NCI-H69 (cell line): ENCODE measurements at regions not wholly inside any gene's neighbourhood (a gene's known extent, or its start where the extent isn't known, plus 50 kb on each side); places are given as distances from the start of the nearest gene placed in this dataset.

Experiments used
- DNase-seq: peaks from one replicate; lab custom pipeline; 2025; lab: John Stamatoyannopoulos, UW

DNA sequence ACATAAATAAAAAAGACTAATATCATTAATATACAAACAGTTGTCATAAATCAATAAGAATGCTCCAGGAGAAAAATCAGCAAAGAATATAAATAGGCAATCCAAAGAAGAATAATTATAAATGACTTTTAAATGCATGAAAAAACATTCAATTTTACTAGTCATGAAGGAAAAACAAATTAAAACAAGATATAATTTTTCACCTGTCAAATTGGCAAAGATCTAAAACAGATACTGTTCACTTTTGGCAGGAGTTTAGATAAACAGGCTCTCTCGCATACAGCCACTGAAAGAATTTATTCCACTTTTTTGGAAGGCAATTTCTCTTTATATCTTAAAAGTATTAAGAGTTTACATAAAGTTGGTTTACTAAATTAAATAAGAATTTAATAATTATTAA, 176.8 kb upstream of the SETBP1 start:
- no peak for DNase-seq

DNA sequence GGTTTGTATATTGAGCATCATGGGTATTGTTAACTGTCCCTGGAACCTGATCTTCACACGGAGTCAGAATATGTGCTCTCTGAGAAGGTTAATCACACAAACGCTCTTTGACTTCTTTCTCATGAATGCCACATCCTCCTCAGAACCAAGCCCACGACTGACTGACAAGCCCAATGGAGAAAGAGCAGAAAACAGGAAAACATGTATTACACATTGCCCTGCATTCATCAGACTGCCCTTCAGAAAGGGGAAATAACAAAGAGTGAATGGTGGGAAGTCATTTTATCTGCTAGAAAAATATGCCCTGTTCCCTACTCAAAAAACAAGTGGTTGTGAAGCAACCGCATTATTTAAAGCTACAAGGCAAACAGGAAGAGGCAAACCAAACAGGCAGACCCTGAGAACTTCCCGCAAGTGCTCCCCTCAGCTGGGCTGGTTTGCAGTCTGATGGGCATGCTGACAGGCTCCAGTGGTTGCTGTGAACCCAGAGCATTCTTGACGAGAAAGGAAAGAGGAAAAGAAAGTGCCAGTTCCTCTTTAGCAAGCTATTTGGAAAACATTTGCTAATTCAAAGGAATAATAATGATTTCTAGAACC, 172.9 kb upstream of the SETBP1 start:
- no peak for DNase-seq

DNA sequence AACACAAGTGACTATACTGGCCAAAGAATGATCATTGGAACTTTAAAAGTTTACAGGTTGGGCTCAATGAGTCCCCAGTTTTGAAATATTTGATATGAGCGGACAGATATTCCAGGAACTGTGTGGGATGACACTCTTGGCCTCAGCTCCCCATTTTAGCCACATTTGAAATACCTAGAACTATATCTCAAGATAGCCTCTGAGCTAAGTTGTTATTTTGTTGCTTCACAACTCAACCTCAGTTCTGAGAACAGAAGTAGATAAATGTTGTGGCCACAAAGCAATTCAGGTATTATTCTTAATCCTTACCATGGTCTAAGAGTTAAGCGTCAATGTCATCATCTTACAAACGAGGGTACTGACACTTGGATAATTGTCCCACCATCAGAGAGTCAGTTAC, 172.2 kb upstream of the SETBP1 start:
- DNase-seq: no peak

DNA sequence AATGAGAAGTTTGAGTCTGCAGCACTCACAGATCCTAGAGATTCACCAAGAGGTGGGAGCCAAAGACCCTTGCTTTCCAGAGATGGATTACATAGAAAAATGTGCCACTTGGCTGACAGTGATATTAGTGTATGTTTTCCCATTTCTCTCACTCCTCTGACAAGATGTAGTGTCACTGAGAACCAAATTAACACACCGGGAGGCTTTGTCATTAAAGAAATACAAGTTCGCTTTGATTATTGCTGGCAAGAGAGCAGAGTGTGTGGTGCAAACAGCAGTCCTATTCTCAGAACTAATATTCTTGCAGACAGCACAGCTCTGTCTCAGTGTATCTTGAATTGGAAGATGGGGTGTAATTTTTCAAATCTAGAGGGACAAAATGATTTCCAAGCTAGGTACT, 171.6 kb upstream of the SETBP1 start:
- no peak for DNase-seq

DNA sequence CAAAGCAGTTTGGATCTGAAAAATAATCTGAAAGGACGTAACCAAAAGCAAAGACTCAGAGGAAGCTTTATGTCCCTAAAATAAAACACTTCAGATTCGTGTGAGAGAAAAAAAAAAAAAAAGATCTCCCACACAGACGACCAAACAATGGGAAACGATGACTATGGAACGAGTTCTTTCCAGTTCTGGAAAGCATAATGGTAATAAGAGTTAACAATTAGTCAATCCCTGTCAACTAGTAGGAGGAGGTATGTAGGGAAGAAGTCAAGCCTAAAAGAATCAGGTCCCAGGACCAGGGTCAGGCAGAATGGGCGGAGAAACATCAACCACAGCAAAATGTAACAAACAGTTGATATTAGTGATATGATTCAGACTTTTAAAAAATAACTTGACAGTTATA, 170.3 kb upstream of the SETBP1 start:
- DNase-seq: no peak

DNA sequence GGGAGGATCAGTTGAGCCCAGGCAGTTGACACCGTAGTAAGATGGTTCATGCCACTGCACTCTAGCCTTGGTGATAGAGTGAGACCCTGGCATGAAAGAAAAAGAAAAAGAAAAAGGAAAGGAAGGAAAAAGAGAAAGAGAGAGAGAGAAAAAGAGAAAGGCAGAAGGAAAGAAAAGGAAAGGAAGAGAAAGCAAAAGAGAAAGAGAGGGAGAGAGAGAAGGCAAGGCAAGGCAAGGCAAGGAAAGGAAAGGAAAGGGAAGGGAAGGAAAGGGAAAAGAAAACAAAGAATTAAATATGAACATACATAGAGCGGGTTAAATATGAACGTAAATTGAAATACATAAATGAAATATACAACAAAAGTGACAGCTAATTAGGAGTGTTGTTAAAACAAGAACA, 167.5 kb upstream of the SETBP1 start:
- DNase-seq: no peak

DNA sequence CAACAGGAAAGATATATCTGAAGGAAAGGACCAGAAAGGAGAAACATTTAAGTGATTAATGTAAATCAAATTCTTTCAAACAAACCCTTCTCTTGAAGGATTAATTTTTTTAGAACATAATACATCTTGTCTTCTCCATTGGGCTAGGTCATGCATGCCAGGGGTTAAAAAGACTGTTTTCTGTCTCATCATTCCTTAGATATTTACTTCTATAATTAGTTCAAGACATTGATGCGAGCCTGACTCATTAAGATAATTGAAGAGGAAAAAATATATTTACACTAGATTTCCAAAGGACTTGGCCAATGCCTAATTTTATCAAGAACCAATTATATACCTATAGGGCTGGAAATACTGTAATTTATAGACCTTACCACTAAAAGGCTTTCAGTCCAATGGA, 166.6 kb upstream of the SETBP1 start:
- DNase-seq: no peak

DNA sequence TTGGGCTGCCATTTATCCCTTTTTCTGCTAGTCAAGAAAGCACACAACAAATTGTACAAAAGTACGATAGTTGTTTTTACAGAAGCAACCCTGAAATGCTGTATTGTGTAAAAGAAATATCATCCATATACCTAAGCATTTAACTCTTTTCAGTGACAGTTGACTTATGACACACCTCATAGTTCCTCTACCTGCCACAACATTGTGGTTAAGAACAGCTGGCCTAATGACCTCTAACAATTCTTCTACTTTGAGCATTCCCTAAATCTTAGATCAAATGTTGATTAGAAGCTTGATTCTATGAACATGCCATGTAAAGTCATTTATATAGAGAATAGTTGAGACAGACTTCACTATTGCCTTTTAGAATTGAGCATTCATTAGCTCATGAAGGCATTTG, 165.9 kb upstream of the SETBP1 start:
- no peak for DNase-seq

DNA sequence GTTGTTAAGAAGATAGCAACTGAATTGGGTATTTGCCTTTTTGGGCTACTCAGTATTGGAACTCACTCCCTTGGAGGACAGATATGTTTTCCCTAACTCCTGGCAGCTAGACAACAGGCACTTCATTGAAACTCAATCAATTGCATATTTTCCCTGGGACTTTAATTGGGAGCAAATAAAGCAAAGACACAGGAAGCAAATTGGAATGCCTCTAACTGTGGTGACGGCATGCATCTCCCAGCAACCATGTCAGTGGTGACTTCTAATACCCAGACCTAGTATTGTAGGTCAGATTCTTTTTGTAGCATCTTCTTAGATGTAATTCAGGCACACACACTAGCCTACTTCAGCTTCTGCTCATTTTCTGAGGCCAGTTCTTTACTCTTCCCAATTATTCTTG, 164.2 kb upstream of the SETBP1 start:
- DNase-seq: peak; percentile 31

DNA sequence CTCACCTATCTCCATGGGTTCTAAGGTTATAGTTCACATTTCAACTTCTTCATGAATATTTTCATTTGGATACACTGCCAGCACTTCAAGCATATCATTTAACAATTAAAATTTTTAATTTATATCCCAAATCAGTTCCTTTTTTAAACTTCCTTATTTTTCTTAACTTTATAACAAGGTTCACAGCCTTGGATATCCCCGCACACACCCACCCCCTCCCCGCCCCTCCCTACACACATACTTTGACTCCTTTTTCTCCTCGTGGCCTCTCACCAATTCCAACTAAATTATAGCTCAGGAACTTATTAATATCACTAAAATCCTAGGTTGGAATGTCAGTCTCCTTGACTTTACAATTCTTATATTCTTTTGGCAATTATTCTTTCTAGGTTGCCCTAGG, 163.6 kb upstream of the SETBP1 start:
- no peak for DNase-seq

DNA sequence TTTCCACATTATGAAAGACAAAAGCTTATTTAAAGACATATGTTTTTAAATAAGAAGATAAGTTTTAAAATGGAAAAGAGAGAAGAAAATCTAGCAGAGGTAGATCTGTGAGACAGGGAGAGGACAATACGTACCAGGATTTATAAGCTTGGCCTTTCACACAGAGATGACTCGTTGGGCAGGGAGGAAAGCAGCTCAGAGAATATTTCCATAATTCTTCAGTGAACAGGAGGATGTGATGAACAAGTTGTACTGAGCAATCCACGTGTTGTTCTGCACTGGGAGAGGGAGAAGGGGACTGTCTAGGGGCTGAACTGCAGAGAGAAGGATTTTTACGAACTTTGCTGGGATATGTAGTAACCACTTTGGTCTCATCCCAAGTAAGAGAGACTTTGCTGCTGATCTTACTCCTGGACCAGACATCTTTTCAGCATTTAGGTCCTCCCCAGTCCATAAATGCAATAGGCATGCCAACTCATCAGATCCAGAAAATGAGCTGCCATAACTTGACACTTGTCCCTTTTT, 162.5 kb upstream of the SETBP1 start:
- no peak for DNase-seq

DNA sequence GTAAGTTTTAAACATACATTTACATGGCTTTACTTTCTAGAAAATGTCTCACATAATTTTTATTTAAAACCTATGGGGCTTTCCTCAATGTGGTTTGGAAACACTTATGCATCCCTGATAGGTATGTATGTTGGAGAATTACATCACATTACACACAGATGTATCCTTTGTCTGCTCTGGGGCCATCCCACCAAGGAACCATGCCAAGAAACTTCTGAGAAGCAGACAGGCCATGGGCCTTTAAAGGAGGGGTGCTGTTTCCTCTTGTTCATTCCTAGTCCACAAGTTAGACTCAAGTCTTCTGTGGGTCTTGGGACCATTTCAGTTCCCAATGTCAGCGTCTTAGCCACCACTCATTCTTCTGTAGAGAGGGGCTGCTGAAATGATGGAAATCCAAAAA, 162.0 kb upstream of the SETBP1 start:
- DNase-seq: no peak

DNA sequence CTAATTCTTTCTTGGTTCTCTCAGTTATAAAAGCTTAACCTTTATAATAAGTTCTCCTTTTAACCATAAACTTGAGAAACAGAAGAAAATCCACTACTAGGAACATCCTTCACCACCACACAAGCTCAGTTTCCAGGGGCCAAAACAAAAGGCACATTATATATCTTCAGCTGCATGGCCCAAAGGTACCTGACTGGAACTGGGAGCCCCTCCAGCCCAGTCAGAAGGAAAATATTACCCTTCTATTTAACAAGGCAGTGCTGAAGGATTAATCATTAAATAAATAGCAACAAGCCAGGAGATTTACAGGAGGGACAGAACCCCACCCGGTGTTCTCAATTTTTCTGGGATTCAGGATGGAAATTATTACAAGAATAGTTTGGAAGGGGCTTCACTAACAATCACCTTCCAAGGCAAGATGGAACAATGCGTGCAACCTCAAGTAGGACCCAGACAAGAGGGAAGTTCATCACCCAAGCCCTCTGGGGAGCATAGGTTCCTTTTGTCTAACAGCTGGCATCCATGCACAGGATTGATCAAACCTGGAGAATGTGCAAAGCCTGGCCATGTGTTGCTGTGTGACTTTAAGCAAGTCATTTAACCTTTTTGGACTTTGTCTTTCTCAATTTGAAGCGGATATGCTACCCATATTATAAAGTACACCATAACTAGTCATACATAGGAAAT, 159.6 kb upstream of the SETBP1 start:
- DNase-seq: peak; percentile 21

DNA sequence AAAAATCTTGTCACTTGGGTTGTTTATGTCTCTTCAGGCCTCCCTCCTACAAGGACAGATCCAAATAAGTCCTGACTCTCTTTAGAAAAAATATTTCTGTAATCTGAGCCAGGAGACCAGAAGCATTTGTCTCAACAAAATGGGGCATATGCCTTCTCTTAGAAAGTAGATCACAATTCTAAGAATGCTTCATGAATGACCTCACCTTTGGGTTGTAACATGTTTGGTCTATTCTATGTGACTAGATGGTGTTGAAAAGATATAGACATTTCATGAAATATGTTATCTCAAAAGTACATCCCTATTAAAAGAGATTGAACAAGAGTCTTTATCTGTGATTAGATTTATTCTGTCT, 159.0 kb upstream of the SETBP1 start:
- DNase-seq: no peak

DNA sequence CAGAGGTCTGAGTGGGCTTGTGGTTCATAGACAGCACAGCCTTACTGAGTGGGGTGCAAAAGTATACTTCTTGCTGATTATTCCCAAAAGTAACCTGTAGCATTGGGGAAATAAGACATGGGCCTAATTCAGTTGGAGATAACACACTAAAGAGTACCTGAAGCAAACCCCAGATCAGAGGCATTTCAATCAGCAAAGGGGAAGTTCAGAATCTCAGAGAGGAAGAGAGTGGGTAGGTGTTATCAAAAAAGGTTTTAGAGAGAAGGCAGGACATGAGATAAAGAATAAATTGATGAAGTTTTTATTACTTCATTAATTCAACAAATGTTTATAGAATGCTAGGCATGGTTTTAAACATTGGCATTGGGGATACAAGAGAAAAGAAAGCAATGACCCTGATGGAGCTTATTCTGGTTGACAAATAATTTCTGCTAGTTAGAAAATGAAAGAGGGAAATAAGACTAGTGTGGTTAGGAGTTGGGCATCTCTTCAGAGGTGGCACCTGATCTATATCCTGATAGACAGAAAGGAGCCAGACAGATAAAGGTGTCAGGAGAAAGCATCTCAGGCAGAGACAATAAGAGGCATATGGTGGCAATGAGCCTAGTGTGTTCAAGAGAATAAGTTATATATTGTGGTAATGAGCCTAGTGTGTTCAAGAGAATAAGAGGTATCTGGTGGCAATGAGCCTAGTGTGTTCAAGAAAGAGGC, 153.8 kb upstream of the SETBP1 start:
- DNase-seq: no peak

DNA sequence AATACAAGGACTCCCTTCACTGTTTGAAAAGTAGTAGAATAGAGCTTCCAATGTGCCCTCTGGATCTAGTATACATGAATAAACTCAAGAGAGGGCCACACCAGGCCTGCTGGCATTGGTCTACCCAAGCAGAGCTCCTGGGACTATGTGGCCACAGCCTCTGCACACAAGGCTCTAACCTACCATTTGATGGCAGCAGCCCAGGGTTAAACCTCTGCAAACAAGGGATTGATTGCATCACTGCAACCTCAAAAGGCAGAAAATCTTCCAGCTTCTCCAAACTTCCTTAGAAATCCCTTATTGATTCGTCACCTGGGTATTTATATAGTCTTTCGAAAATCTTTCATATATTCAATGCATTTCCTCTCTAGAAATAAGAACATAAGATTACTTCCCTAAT, 147.6 kb upstream of the SETBP1 start:
- DNase-seq: no peak

DNA sequence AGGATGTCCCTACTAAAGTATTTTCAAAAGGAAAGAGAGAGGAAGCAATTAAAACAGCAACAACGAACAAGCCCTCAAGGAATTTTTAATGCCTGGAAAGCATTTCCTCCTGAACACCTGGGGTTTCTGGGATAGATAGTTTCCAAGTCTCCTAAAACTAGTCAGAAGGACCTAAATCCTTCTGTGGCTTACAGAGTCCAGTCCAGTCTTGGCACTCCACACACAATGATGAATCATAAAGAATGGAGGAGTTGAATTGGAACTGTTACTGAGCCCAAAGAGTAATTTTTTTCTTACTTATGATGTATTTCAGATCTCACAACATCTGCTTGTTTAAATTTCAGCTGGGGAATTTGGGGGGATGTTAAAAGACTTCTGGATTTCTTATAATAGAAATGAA, 144.6 kb upstream of the SETBP1 start:
- DNase-seq: no peak

DNA sequence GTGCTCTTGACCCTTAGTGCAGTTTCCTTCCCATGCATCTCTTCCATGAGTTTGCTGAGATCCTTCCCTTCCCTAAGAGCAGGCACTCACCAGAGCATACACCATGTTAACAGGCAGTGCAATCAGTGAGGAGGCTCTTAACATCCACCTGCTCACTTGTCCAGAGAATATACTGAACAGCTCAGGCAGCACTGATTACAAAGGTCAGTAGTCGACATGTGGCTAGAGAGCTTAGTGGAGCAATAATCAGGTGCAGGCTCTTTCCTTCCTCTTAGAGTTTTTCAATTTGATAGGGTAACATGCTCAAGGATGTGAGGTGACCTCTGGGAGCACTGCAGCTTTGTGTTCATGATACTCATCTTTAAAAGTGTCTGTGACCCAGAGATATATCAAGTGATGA, 144.1 kb upstream of the SETBP1 start:
- DNase-seq: peak; percentile 44

DNA sequence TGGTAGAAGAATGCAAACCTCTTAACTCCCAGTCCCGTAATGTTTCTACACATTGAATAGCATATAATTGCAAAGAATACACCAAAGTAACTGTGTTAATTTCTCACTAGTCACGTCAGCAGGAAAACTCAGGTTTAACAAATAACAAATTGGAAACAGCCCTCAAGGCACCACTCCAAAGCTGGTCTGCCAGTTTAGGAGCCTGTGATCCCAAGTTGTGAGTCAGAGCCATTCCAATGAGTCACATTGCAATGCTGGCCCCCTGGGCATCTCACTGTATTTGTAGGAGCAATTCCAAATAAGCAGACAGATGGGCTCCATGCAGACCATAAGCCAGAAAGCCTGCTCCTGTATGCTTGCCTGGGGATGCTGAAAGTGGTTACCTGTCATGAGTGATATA, 143.2 kb upstream of the SETBP1 start:
- peak; percentile 98 for DNase-seq

DNA sequence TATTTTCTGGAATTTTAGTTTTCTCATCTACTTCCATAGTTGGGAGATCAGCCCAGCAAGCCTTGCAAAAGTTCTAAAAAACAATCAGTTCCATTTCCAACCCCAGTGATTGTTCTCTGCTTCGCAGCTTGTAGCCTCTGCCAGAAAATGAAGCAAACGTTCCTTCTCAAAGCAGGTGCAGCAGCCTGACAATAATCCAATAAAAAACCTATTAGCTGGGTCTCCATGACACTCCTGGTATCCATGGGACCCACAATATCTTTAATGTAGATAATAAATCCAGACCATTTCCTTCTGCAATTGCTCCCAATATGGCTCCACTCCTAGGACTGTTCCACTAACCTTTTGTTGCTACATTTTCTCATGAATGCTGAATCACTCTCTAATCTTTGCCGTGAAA, 140.8 kb upstream of the SETBP1 start:
- peak; percentile 25 for DNase-seq

DNA sequence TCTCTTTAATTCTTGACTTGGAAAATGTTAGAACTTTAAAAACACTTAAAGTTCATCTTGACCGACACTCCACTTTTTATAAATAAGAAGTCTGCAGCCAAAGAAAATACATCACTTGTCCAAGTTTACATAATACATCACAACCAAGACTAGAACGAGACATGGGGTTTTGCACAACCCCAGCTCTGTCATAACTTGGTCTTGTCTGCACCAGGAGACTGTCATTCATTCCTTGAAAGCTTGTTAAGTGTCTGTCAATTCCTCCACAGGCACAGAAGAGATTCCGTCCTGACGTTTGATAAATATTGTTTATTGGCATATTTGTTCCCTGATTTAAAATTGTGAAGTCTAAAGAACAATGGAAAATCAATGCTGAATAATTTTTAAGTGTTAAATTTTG, 139.5 kb upstream of the SETBP1 start:
- DNase-seq: peak; percentile 69

DNA sequence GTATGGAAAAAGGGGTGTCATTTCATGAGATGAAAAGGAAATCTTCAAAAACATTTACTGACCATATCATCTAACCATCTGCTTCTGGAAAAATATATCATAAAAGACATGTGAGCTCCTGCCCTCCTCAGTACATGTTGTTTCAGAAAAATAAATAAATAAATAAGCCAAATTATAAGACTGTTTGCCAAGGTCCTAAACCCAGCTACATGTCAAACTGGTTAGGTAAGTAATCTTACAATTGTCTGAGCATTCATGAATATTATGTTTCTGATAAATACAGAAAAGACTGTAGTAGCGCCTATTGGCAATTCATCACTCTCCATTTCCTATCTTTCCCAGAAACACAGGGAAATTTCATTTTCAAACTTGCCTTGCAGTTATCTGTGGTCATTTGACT, 138.9 kb upstream of the SETBP1 start:
- no peak for DNase-seq

DNA sequence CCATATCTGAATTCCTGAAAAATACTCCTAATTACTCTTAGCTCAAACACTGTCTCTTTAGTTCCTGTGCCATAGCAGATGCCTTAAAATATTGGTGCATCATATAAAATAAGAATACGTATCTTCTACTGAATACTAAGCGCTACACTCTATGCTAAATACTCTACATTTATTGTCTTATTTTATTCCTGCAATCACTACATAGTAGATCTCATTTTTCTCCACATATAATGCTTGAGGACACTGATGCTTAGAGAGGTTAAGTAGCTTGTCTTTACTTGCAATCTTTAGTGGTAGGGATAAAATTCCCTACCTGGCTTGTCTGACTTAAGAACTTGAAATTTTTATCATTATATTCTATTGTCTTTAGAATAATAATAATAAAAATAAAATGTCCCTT, 137.3 kb upstream of the SETBP1 start:
- no peak for DNase-seq
